HEK293T (cell line): ENCODE measurements at regions not wholly inside any gene's neighbourhood (a gene's known extent, or its start where the extent isn't known, plus 50 kb on each side); places are given as distances from the start of the nearest gene placed in this dataset.

Source experiments
- CTCF ChIA-PET: fragments of 350-600 bp; formaldehyde crosslinking; extraction: SDS; loops from one replicate; lab custom pipeline; 2021; ENCODE audit warnings: antibody characterized with exemption, inconsistent platforms; lab: Yijun Ruan, JAX
- POLR2A ChIA-PET: fragments of 350-600 bp; formaldehyde crosslinking; extraction: SDS; loops from one replicate; lab custom pipeline; 2020; ENCODE audit warnings: antibody characterized with exemption, inconsistent platforms; lab: Yijun Ruan, JAX
- DNase-seq: peaks from one replicate; pipeline ENCODE4 v3.0.0; 2012; ENCODE audit warnings: mixed read lengths; ENCODE audit errors: extremely low spot score
- ARNT ChIP-seq: fragments of 450-650 bp; IDR thresholded peaks from 2 replicates; pipeline ENCODE4 v1.6.1; 2017; ENCODE audit warnings: mild to moderate bottlenecking
- BHLHE40 ChIP-seq: fragments of 450-650 bp; IDR thresholded peaks from 2 replicates; pipeline ENCODE4 v1.6.1; 2016; ENCODE audit warnings: mild to moderate bottlenecking, moderate library complexity, borderline replicate concordance
- CTBP1 ChIP-seq: fragments of 450-650 bp; IDR thresholded peaks from 2 replicates; pipeline ENCODE4 v1.6.1; 2016; ENCODE audit warnings: borderline replicate concordance
- ELF4 ChIP-seq: fragments of 450-650 bp; IDR thresholded peaks from 2 replicates; pipeline ENCODE4 v1.6.1; 2017; ENCODE audit warnings: antibody characterized with exemption
- FOXA1 ChIP-seq: fragments of 450-650 bp; IDR thresholded peaks from 2 replicates; pipeline ENCODE4 v1.6.1; 2016; ENCODE audit warnings: mild to moderate bottlenecking
- FOXK2 ChIP-seq: fragments of 450-650 bp; IDR thresholded peaks from 2 replicates; pipeline ENCODE4 v1.6.1; 2016; ENCODE audit warnings: mild to moderate bottlenecking
- FOXM1 ChIP-seq: fragments of 450-650 bp; IDR thresholded peaks from 2 replicates; pipeline ENCODE4 v1.6.1; 2017; ENCODE audit warnings: mild to moderate bottlenecking, borderline replicate concordance
- HDGF ChIP-seq: fragments of 450-650 bp; IDR thresholded peaks from 2 replicates; pipeline ENCODE4 v1.6.1; 2017; ENCODE audit warnings: antibody characterized with exemption, borderline replicate concordance
- L3MBTL2 ChIP-seq: fragments of 450-650 bp; conservative IDR thresholded peaks from 2 replicates; pipeline ENCODE4 v1.6.1; 2016; ENCODE audit warnings: mild to moderate bottlenecking
- LEF1 ChIP-seq: fragments of 450-650 bp; IDR thresholded peaks from 2 replicates; pipeline ENCODE4 v1.6.1; 2017; ENCODE audit warnings: mild to moderate bottlenecking, borderline replicate concordance
- NFRKB ChIP-seq: fragments of 450-650 bp; IDR thresholded peaks from 2 replicates; pipeline ENCODE4 v1.6.1; 2016; ENCODE audit warnings: mild to moderate bottlenecking, moderate library complexity
- SP1 ChIP-seq: fragments of 450-650 bp; IDR thresholded peaks from 2 replicates; pipeline ENCODE4 v1.6.1; 2017
- SUZ12 ChIP-seq: fragments of 450-650 bp; IDR thresholded peaks from 2 replicates; pipeline ENCODE4 v1.6.1; 2016; ENCODE audit warnings: mild to moderate bottlenecking
- TARDBP ChIP-seq: fragments of 450-650 bp; IDR thresholded peaks from 2 replicates; pipeline ENCODE4 v1.6.1; 2016
- ZNF384 ChIP-seq: fragments of 450-650 bp; IDR thresholded peaks from 2 replicates; pipeline ENCODE4 v1.6.1; 2016
- TF ChIP-seq, protein P1 (sequence below): fragments of 450-650 bp; IDR thresholded peaks from 2 replicates; pipeline ENCODE4 v1.6.1; 2016

DNA sequence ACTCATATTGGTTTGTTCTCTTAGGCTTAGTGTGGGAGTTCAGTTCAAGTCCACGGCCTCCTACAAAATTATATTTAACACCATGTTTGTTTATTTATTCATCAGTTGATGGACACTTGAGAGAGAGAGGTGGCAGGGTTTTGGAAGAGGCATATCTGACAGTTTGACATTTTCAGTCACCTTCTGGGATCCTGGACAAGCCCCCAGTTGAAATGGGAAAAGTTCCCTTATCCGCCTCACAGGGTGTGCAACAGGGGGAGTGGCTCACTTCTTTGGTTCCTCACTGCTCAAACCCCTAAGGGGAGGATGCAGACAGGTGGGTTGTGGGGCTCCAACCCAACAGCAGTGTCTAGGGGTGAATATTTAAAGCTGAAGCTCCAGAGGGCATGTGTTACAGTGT lies 52.3 kb upstream of the TNFSF18 start:
- no peak for DNase-seq
- ChIA-PET POLR2A (no interaction called here), CTCF (no interaction called here)
- no peak for TF ChIP-seq FOXK2
- TF ChIP-seq BHLHE40 = no peak
- TF ChIP-seq L3MBTL2 = no peak
- no peak for TF ChIP-seq NFRKB
- no peak for TF ChIP-seq CTBP1
- TF ChIP-seq FOXM1 = no peak
- TF ChIP-seq SP1 = no peak
- no peak for TF ChIP-seq FOXA1
- no peak for TF ChIP-seq ARNT
- no peak for TF ChIP-seq ZNF384
- TF ChIP-seq ELF4 = no peak
- no peak for TF ChIP-seq HDGF
- no peak for TF ChIP-seq LEF1
- TF ChIP-seq TARDBP = no peak
- no peak for TF ChIP-seq SUZ12

DNA sequence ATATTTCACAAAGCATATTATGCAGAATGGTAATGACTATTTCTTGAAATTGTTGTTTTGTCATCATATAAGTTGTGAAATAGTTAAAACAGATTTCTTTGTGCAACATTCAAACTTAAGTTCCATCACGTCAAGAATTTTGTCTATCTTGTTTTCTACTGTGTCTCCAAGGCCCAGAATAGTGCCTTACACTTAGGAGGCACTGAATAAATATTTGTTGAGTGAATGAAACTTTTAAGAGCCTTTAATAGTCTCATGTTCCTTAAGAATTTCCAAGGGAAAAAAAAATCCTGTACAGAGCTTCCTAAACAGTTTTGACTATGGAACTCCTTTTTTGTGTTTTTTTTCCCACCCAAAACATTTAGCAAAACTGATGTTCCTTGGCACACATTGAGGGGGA lies 50.8 kb upstream of the TNFSF18 start:
- CTCF ChIA-PET = no interaction called here
- TF ChIP-seq BHLHE40 = no peak
- no peak for TF ChIP-seq FOXM1
- no peak for TF ChIP-seq TARDBP
- TF ChIP-seq SP1 = no peak
- TF ChIP-seq SUZ12 = no peak
- no peak for TF ChIP-seq FOXK2
- no peak for TF ChIP-seq L3MBTL2
- no peak for TF ChIP-seq NFRKB
- TF ChIP-seq HDGF = no peak
- TF ChIP-seq ELF4 = no peak
- no peak for TF ChIP-seq ZNF384
- no peak for TF ChIP-seq ARNT
- TF ChIP-seq LEF1 = no peak
- TF ChIP-seq, protein P1, sequence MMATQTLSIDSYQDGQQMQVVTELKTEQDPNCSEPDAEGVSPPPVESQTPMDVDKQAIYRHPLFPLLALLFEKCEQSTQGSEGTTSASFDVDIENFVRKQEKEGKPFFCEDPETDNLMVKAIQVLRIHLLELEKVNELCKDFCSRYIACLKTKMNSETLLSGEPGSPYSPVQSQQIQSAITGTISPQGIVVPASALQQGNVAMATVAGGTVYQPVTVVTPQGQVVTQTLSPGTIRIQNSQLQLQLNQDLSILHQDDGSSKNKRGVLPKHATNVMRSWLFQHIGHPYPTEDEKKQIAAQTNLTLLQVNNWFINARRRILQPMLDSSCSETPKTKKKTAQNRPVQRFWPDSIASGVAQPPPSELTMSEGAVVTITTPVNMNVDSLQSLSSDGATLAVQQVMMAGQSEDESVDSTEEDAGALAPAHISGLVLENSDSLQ = no peak
- no peak for DNase-seq
- POLR2A ChIA-PET = no interaction called here

DNA sequence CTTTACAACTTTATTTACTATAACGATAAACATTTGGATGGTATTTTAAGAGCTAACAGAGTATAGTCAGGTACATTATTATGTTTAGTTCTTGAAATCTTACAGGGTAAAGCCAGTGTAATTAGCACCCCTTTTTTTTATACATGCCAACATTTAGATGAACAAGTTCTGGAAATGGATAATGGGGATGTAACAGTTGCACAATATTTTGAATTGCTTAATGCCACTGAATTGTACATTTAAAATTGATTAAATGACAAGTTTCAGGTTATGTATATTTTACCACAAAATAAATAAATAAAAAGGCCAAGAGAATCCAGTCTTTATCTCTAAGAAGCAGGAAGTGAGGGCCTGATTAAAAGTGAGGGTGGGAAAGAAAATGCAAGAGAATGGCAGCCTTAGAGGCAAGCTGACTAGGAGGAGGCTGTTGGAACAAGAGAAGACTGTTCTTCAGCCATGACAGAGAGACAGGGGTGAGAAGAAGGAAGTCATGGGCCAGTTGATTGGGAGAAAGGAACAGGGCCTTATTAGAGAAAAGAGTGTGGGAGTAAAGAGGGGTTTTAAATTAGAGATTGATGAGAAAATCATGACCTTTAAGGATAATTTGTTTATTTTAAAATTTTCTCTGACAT lies 49.9 kb upstream of the TNFSF18 start:
- ChIA-PET CTCF (interaction anchor here (0.6 kb wide), 1 partner anchor 21 kb away, joined by 3 read pairs; no protein-coding TSS in a partner anchor), POLR2A (no interaction called here)
- TF ChIP-seq SP1 (no peak), ARNT (no peak), ELF4 (no peak), BHLHE40 (no peak), LEF1 (no peak), HDGF (no peak), TARDBP (no peak), FOXK2 (no peak), NFRKB (no peak), ZNF384 (no peak), FOXM1 (no peak), L3MBTL2 (no peak), FOXA1 (no peak), CTBP1 (no peak), SUZ12 (no peak)
- TF ChIP-seq, protein P1 = no peak
- no peak for DNase-seq
